ENCODE measurements at regions not wholly inside any gene's neighbourhood (a gene's known extent, or its start where the extent isn't known, plus 50 kb on each side); places are given as distances from the start of the nearest gene placed in this dataset.

DNA sequence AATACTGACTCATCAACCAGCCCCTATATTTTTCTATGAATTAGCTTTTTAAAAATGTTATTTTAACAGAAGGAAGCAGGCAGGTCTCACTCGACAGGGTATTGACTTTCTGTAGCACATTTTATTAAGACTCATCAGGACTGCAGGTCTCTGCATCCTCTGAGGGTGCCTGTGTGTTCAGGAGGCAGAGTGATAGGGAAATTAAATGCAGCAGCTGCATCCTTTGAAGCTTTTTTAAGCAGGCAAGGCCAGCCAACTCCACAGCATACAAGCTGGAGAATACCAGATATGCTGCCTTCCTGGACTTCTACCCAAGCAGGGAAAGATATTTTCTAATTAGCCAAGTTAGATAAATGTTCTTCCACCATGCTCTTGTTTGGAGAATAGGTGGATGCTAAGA is 124.9 kb downstream of the WSCD1 start:
- Histone ChIP-seq H3K9me3 (no peaks in the 10 kb centered on the region), H3K27me3 (no peaks in the 10 kb centered on the region), H3K4me1 (no peaks in the 10 kb centered on the region), H3K4me3 (replicated peaks in 1 of 3) (no peak overlapping the region), H3K27ac (no peak overlapping the region), H3K36me3 (no peaks in the 10 kb centered on the region)
- intact Hi-C loops (cut with DNase I), result no loop called here
- DNase-seq, result no peak
- WGBS, 2 donors, result 31 to 38% methylated on average over 1 of the region's 1 CpG
- no peak for TF ChIP-seq POLR2A (IDR thresholded peaks at IDR 0.05)
- TF ChIP-seq, protein P1, sequence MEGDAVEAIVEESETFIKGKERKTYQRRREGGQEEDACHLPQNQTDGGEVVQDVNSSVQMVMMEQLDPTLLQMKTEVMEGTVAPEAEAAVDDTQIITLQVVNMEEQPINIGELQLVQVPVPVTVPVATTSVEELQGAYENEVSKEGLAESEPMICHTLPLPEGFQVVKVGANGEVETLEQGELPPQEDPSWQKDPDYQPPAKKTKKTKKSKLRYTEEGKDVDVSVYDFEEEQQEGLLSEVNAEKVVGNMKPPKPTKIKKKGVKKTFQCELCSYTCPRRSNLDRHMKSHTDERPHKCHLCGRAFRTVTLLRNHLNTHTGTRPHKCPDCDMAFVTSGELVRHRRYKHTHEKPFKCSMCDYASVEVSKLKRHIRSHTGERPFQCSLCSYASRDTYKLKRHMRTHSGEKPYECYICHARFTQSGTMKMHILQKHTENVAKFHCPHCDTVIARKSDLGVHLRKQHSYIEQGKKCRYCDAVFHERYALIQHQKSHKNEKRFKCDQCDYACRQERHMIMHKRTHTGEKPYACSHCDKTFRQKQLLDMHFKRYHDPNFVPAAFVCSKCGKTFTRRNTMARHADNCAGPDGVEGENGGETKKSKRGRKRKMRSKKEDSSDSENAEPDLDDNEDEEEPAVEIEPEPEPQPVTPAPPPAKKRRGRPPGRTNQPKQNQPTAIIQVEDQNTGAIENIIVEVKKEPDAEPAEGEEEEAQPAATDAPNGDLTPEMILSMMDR (IDR thresholded peaks at IDR 0.05), result no peak

DNA sequence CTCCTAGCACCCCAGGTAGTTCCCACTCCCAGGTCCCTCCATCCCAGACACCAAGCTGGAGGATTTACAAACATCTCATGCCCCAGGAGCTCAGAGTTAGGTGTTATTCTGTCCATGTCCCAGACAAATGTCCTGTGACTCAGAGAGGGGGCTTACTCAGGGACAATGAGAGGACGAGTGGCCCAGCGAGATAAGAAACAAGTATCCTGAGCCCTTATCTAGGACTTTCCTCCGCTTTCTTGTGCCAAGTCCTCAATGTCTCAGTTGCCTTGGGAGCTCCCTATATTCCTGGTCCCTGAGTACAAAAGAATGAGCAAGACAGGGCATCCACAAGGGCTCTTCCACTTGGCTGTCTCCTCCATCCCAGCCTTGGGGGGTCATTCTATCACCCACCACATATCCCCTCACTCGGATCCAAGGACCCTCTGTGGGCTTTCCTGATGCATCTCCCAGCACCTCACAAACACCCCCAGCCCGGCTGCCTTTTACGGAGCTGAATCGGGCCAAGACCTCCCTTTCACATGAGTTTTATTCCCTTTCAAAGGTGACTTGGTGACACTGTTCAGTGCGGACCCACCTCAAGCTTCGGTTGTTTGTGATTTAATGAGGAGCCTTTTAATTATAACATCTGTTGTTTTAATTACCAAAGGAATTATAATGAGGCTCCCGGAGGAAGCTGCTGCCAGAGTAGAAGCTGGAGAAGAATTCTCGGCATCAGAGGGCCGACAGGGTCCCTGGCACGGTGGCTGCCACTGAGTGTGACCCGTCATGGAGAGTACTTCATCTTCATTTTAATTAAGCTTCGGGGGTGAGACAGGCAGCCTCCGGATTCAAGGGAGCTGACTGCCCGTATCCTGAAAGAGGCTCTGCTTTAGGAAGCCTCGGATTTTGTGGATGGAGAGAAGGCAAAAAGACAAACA is 121.5 kb downstream of the WSCD1 start:
- Histone ChIP-seq H3K4me3 (replicated peaks in 1 of 3) (no peak overlapping the region), H3K27me3 (no peaks in the 10 kb centered on the region), H3K36me3 (no peaks in the 10 kb centered on the region), H3K27ac (no peak overlapping the region), H3K4me1 (no peaks in the 10 kb centered on the region), H3K9me3 (no peaks in the 10 kb centered on the region)
- TF ChIP-seq POLR2A (IDR thresholded peaks at IDR 0.05), result no peak
- TF ChIP-seq, protein P1 (IDR thresholded peaks at IDR 0.05), result no peak
- DNase-seq, result no peak
- intact Hi-C loops (cut with DNase I), result no loop called here
- WGBS, 2 donors, result 66 to 73% methylated on average over 18 of the region's 18 CpGs

DNA sequence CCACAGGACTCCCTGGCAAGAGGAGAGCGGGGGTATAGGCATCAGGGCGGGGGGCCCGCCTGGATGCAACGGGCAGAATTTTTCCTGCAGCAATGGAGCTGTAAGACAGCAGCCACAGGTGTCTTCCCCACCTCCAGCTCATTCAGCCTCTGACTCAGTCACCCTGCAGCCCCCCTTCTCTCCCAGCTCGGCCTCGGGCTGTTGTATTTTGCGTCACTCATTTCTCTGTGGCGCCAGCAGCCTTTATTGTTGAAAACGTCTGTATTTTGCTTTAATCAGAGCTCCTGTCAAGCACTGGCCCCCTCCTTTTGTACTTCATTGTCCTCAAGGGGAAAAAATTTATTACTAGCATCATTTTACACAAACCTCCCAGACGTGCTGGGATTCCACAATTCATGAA is 117.7 kb downstream of the WSCD1 start:
- WGBS, 2 donors, result 55 to 56% methylated on average over 10 of the region's 10 CpGs
- no peaks in the 10 kb centered on the region for H3K9me3 ChIP-seq

DNA sequence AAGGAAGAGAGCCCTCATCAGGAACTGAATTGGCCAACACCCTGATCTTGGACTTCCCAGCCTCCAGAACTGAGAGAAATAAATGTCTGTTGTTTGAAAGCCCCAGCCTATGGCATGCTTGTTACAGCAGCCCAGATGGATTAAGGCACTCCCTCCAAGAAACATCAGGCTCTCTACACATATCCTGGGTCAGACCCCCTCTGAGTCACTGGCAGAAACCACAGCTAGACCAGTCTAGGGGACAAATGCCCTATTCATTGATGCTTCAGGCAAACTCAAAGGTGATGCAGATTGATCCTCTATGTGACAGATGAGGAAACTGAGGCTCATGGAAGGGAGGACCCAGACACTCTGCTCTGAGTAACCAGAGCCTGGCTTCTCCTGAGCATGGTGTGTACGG is 116.8 kb downstream of the WSCD1 start:
- no peak for DNase-seq
- intact Hi-C loops (cut with DNase I), result no loop called here
- WGBS, 2 donors, result 57% methylated on average over 1 of the region's 1 CpG; no CpG with 5 or more reads in 1 of the 2 donors

More for the DNA sequence above, 117.7 kb downstream of the WSCD1 start:
- intact Hi-C loops (cut with DNase I), result no loop called here
- no peak for TF ChIP-seq POLR2A (IDR thresholded peaks at IDR 0.05)
- H3K36me3 ChIP-seq, result no peaks in the 10 kb centered on the region
- no peak overlapping the region for H3K4me3 ChIP-seq (replicated peaks in 1 of 3)
- no peaks in the 10 kb centered on the region for H3K27me3 ChIP-seq
- DNase-seq, result no peak
- no peaks in the 10 kb centered on the region for H3K4me1 ChIP-seq
- H3K27ac ChIP-seq, result no peak overlapping the region

DNA sequence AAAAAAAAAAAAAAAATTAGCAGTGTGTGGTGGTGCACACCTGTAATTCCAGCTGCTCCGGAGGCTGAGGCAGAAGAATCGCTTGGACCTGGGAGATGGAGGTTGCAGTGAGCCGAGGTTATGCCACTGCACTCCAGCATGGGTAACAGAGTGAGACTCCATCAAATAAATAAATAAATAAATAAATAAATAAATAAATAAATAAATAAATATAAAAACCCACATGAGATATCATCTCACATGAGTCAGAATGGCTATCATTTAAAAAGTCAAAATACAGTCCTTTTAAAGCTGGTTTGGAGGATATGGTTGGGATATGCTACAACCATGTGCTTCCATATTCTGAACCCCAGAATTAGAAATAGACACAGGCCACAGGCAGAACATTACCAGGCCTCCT is 114.3 kb downstream of the WSCD1 start:
- no peak for TF ChIP-seq POLR2A (IDR thresholded peaks at IDR 0.05)
- TF ChIP-seq, protein P1 (IDR thresholded peaks at IDR 0.05), result no peak
- no peaks in the 10 kb centered on the region for H3K9me3 ChIP-seq
- WGBS, 2 donors, result 89 to 98% methylated on average over 3 of the region's 3 CpGs

More for the DNA sequence above, 116.8 kb downstream of the WSCD1 start:
- Histone ChIP-seq H3K27me3 (no peaks in the 10 kb centered on the region), H3K4me3 (replicated peaks in 1 of 3) (no peak overlapping the region), H3K27ac (no peak overlapping the region), H3K36me3 (no peaks in the 10 kb centered on the region), H3K9me3 (no peaks in the 10 kb centered on the region), H3K4me1 (no peaks in the 10 kb centered on the region)
- TF ChIP-seq POLR2A (IDR thresholded peaks at IDR 0.05), result no peak
- TF ChIP-seq, protein P1 (IDR thresholded peaks at IDR 0.05), result no peak

More for the DNA sequence above, 114.3 kb downstream of the WSCD1 start:
- no peaks in the 10 kb centered on the region for H3K4me1 ChIP-seq
- H3K4me3 ChIP-seq (replicated peaks in 1 of 3), result no peak overlapping the region
- H3K36me3 ChIP-seq, result no peaks in the 10 kb centered on the region
- H3K27ac ChIP-seq, result no peak overlapping the region
- no peak for DNase-seq
- intact Hi-C loops (cut with DNase I), result no loop called here
- H3K27me3 ChIP-seq, result no peaks in the 10 kb centered on the region

Data from thyroid gland (tissue), 4 donors.